ENCODE measurements at regions not wholly inside any gene's neighbourhood (a gene's known extent, or its start where the extent isn't known, plus 50 kb on each side); places are given as distances from the start of the nearest gene placed in this dataset.

DNA sequence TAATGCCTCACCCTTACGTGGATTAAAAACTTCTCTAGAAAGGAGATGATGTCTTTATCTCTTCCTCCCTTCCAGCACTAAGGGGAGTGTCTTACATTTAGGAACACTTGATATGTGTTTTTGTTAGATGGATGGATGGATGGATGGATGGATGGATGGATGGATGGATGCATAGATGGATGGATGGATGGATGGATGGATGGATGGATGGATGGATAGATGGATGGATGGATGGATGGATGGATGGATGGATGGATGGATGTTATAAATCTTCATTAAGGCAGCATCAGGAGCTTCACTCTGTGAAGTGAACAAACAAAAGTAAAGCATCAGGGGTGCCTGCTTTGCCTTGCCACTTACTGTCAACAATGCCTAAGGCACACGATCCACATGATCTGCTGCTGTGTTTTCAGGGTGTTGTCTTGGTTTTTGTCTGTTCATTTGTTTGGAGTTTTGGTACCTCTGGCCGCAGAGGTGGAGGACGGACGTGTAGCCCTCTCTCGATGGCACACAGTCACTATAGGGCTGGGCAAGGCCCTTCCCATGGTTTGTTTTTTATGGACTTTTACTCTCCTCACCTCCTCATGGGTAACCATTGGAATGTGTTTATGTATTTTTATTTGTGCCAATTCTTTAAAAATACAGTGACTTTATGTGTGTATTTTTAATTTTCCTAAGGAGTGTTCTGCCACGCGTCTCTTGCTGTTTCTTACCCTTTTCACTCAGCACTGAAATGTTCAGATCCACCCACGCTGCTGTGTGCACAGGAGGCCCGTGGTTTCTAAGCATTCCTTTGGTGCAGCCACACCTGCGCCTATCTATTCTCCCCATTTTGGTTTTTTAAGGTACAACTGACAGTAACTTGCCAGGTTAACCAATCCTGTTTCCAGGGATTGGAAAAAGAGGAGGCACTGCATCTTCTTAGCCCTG is 91.8 kb upstream of the ENPP6 start:
- POLR2A ChIA-PET (ENCODE audit: unreplicated experiment): no interaction called here
- H2BK120ac ChIP-seq (ENCODE audit: low read depth, low read length): no peak overlapping the region
- no peaks in the 10 kb centered on the region for H3K4me1 ChIP-seq (ENCODE audit: control insufficient read depth, insufficient read depth, low read length)

More for the DNA sequence above, 91.8 kb upstream of the ENPP6 start:
- no peaks in the 10 kb centered on the region for H3K9me1 ChIP-seq (ENCODE audit: insufficient read depth, low read length)
- H3K56ac ChIP-seq (ENCODE audit: extremely low read depth, insufficient read depth, low read length): no peak overlapping the region
- no peak overlapping the region for H4K5ac ChIP-seq (ENCODE audit: low read depth, low read length)
- no peak overlapping the region for H3K4me2 ChIP-seq (ENCODE audit: low read depth, low read length)
- no peak overlapping the region for H2AFZ ChIP-seq (replicated peaks; ENCODE audit: low read length, poor library complexity)
- H4K91ac ChIP-seq (ENCODE audit: insufficient read depth, low read depth, low read length): no peak overlapping the region
- H3K27ac ChIP-seq (ENCODE audit: insufficient read depth, low read length): no peak overlapping the region
- H3K9me3 ChIP-seq (ENCODE audit: control insufficient read depth, insufficient read depth, low read length): no peaks in the 10 kb centered on the region; the same call in 1 of the 2 replicates
- no peaks in the 10 kb centered on the region for H4K20me1 ChIP-seq (ENCODE audit: insufficient read depth, low read length)
- no peak overlapping the region for H2AK9ac ChIP-seq (replicated peaks; ENCODE audit: low read depth, low read length, poor library complexity)
- in situ Hi-C loops (cut with MboI; ENCODE audit: low sequenced_read_pairs) (no loop called here), intact Hi-C loops (cut with micrococcal nuclease) (no loop called here), dilution Hi-C loops (cut with HindIII; ENCODE audit: low sequenced_read_pairs, unreplicated experiment) (no loop called here)
- no peak overlapping the region for H3K9ac ChIP-seq (ENCODE audit: low read depth, low read length)
- H2BK5ac ChIP-seq (ENCODE audit: low read depth, low read length, poor library complexity, severe bottlenecking): no peak overlapping the region
- H4K8ac ChIP-seq (ENCODE audit: low read depth in 2 of 2, low read length in 2 of 2): no peak overlapping the region
- DNase-seq (no peak), ATAC-seq (ENCODE audit: low read depth) (no peak)
- no peaks in the 10 kb centered on the region for H3K36me3 ChIP-seq (ENCODE audit: control insufficient read depth, insufficient read depth, low read length)
- no peak overlapping the region for H3K4me3 ChIP-seq (ENCODE audit: insufficient read depth, low read depth, low read length)
- H2BK15ac ChIP-seq (ENCODE audit: low read depth, low read length): no peak overlapping the region
- no peak overlapping the region for H2AK5ac ChIP-seq (ENCODE audit: low read depth, low read length)
- no peak overlapping the region for H3K14ac ChIP-seq (replicated peaks; ENCODE audit: low read depth, low read length)
- no peaks in the 10 kb centered on the region for H3K79me1 ChIP-seq (ENCODE audit: low read depth in 1 of 2, low read length in 2 of 2)
- H3K23ac ChIP-seq (ENCODE audit: low read depth, low read length): no peak overlapping the region
- CTCF ChIA-PET: interaction anchor here (0.9 kb wide), 1 partner anchor 23 kb away, joined by 3 read pairs; no protein-coding TSS in a partner anchor
- no peak overlapping the region for H2BK20ac ChIP-seq (ENCODE audit: low read depth, low read length)
- no TSS peak for BruUV-seq (replicated peaks)
- no peak overlapping the region for H3K18ac ChIP-seq (ENCODE audit: low read depth, low read length)
- TF ChIP-seq SMC3 (IDR thresholded peaks at IDR 0.05; ENCODE audit: low read depth, low read length) (no peak), RAD21 (IDR thresholded peaks at IDR 0.05; ENCODE audit: low read length) (no peak), RCOR1 (IDR thresholded peaks at IDR 0.05; ENCODE audit: insufficient replicate concordance, low read length) (no peak), CHD1 (IDR thresholded peaks at IDR 0.05; ENCODE audit: low read depth, low read length) (no peak), POLR2A (IDR thresholded peaks at IDR 0.05; ENCODE audit: low read depth, low read length) (no peak), MXI1 (IDR thresholded peaks at IDR 0.05; ENCODE audit: borderline replicate concordance, low read depth, low read length) (no peak), NFE2L2 (IDR thresholded peaks at IDR 0.05; ENCODE audit: low read depth, low read length) (no peak), RFX5 (IDR thresholded peaks at IDR 0.05; ENCODE audit: low read depth, low read length) (no peak), BHLHE40 (IDR thresholded peaks at IDR 0.05; ENCODE audit: low read depth, low read length) (no peak)
- TF ChIP-seq, protein P1, sequence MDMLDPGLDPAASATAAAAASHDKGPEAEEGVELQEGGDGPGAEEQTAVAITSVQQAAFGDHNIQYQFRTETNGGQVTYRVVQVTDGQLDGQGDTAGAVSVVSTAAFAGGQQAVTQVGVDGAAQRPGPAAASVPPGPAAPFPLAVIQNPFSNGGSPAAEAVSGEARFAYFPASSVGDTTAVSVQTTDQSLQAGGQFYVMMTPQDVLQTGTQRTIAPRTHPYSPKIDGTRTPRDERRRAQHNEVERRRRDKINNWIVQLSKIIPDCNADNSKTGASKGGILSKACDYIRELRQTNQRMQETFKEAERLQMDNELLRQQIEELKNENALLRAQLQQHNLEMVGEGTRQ (IDR thresholded peaks at IDR 0.05; ENCODE audit: low read depth, low read length): no peak
- TF ChIP-seq, protein P2, sequence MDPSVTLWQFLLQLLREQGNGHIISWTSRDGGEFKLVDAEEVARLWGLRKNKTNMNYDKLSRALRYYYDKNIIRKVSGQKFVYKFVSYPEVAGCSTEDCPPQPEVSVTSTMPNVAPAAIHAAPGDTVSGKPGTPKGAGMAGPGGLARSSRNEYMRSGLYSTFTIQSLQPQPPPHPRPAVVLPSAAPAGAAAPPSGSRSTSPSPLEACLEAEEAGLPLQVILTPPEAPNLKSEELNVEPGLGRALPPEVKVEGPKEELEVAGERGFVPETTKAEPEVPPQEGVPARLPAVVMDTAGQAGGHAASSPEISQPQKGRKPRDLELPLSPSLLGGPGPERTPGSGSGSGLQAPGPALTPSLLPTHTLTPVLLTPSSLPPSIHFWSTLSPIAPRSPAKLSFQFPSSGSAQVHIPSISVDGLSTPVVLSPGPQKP (IDR thresholded peaks at IDR 0.05; ENCODE audit: borderline replicate concordance, low read depth, low read length): no peak
- TF ChIP-seq, protein P3, sequence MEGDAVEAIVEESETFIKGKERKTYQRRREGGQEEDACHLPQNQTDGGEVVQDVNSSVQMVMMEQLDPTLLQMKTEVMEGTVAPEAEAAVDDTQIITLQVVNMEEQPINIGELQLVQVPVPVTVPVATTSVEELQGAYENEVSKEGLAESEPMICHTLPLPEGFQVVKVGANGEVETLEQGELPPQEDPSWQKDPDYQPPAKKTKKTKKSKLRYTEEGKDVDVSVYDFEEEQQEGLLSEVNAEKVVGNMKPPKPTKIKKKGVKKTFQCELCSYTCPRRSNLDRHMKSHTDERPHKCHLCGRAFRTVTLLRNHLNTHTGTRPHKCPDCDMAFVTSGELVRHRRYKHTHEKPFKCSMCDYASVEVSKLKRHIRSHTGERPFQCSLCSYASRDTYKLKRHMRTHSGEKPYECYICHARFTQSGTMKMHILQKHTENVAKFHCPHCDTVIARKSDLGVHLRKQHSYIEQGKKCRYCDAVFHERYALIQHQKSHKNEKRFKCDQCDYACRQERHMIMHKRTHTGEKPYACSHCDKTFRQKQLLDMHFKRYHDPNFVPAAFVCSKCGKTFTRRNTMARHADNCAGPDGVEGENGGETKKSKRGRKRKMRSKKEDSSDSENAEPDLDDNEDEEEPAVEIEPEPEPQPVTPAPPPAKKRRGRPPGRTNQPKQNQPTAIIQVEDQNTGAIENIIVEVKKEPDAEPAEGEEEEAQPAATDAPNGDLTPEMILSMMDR (conservative IDR thresholded peaks at IDR 0.05; ENCODE audit: low read depth, low read length): no peak
- H3K27me3 ChIP-seq (ENCODE audit: control insufficient read depth, insufficient read depth, low read length): no peaks in the 10 kb centered on the region
- WGBS, 2 experiments (ENCODE audit: extremely low coverage in 2 of 2, insufficient read length in 1 of 2): no CpG with 5 or more reads among the region's 11 CpGs
- no peak overlapping the region for H3K4ac ChIP-seq (ENCODE audit: low read depth, low read length)

All from IMR-90 (cell line).